ENCODE measurements at regions not wholly inside any gene's neighbourhood (a gene's known extent, or its start where the extent isn't known, plus 50 kb on each side); places are given as distances from the start of the nearest gene placed in this dataset.
"Not testable (repeated sequence)": the region's sequence is repeated elsewhere in the genome, so short reads cannot be mapped to it uniquely, and the experiment has no call there.

DNA sequence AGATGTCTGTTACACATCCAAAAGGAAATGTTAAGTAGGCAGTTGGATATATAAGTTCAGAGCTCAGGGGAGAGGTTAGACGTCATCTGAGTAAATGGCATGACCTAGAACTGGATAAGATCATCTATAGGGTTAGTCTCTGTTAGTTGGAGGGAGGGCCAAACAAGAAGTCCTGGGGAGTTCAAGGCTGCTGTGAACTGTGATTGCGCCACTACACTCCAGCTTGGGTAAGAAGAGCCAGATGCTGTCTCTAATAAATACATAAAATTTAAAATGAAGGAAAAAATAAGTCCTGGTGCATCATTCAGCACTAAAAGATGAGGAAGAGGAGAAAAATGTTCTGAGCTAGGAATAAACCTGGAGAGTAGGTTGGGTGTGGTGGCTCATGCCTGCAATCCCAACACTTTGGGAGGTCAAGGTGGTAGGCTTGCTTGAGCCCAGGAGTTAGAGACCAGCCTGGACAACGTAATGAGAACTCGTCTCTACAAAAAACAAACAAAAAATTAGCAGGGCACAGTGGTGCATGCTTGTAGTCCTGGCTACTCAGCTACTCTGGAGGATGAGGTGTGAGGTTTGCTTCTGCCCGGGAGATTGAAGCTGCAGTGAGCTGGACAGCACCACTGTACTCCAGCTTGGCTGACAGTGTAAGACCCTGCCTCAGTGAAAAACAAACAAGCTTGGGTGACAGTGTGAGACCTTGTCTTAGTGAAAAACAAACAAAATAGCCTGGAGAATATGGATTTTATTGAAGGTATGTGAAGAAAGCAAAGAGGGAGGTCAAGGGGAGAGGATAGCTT lies 123.6 kb downstream of the ACTBL2 start:
- H3K4me3 ChIP-seq (ENCODE audit: low read depth, low read length): no peak overlapping the region
- TF ChIP-seq, protein P1, sequence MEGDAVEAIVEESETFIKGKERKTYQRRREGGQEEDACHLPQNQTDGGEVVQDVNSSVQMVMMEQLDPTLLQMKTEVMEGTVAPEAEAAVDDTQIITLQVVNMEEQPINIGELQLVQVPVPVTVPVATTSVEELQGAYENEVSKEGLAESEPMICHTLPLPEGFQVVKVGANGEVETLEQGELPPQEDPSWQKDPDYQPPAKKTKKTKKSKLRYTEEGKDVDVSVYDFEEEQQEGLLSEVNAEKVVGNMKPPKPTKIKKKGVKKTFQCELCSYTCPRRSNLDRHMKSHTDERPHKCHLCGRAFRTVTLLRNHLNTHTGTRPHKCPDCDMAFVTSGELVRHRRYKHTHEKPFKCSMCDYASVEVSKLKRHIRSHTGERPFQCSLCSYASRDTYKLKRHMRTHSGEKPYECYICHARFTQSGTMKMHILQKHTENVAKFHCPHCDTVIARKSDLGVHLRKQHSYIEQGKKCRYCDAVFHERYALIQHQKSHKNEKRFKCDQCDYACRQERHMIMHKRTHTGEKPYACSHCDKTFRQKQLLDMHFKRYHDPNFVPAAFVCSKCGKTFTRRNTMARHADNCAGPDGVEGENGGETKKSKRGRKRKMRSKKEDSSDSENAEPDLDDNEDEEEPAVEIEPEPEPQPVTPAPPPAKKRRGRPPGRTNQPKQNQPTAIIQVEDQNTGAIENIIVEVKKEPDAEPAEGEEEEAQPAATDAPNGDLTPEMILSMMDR (IDR thresholded peaks at IDR 0.05; ENCODE audit: low read depth, low read length, missing control alignments): no peak
- DNase-seq (ENCODE audit: low read depth): no peak

DNA sequence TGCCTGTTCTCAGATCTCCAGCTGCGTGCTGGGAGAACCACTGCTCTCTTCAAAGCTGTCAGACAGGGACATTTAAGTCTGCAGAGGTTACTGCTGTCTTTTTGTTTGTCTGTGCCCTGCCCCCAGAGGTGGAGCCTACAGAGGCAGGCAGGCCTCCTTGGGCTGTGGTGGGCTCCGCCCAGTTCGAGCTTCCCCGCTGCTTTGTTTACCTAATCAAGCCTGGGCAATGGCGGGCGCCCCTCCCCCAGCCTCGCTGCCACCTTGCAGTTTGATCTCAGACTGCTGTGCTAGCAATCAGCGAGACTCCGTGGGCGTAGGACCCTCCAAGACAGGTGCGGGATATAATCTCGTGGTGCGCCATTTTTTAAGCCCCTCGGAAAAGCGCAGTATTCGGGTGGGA lies 125.8 kb downstream of the ACTBL2 start:
- DNase-seq (ENCODE audit: low read depth); H3K4me3 ChIP-seq (ENCODE audit: low read depth, low read length): not testable (repeated sequence)

DNA sequence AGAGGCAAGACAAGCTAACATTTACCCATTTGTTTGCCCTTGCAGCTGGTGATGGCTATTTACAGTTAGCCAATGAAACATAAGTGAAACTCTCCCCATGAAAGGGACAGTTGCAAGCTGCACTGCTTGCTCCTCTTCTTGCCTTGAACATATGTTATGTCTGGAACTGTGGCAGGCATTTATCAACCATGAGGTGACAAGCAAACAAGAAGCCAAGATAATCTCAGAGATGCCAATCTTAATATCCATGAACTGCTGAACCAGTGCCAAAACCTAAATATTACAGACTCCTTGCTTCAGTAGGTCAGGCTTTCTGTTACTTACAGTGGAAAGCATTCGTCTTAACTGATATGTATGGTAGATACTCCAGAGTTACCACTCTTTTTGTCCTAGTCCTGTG lies 133.4 kb downstream of the ACTBL2 start:
- TF ChIP-seq, protein P1 (IDR thresholded peaks at IDR 0.05; ENCODE audit: low read depth, low read length, missing control alignments): no peak
- H3K4me3 ChIP-seq (ENCODE audit: low read depth, low read length): no peak overlapping the region
- no peak for DNase-seq (ENCODE audit: low read depth)

DNA sequence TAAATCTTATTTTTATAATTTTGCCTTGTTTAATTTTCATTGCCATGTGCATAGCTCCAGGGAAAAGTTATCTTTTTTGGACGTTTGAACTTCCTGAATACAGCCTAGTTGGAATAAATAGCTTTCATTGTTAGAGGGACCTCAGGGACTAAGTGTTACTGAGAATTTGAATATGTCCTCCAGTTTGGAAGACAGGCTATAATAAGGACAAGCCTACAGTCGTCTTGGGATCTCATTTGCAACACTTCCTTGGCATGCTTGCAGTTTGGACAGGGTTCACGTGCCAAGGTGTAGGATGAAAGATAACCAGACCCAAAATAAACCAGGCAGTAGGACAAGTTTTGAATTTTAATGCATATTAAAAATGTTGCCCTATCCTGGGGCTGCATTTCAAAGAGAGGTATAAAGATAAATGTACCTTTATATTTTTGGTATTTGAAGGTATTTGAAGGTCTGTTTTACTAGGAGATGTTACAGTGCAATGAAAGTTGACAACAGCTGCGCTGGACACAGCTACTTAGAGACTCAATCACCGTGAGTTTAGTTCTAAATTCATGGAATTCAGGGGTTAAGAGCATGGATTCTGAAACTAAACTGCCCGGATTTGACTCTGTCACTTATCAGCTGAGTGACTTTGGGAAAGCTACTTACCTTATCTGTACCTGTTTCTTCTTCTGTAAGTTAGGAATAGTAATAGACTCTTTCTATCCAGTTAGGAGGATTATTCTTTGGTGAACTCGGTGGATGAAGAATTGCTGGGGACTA lies 134.1 kb downstream of the ACTBL2 start:
- no peak for DNase-seq (ENCODE audit: low read depth)
- H3K4me3 ChIP-seq (ENCODE audit: low read depth, low read length): no peak overlapping the region
- TF ChIP-seq, protein P1 (IDR thresholded peaks at IDR 0.05; ENCODE audit: low read depth, low read length, missing control alignments): no peak

DNA sequence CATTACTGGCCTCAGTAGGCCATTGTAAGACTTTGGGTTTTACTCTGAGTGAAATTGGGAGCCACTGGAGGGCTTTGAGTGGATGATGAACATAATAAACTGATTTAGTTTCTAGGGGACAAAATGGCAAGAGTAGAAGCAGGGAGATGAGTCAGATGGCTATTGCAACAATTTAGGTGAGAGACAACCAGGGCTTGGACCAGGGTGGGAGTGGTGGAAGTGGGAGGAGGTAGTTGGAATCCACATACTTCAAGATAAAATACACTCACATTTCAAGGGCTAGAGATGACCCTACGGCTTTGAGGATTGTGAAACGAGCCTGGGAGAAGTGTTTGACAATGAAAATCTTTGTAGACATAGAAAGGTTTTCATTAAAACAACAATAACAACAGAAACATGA lies 136.3 kb downstream of the ACTBL2 start:
- no peak for DNase-seq (ENCODE audit: low read depth)
- TF ChIP-seq, protein P1 (IDR thresholded peaks at IDR 0.05; ENCODE audit: low read depth, low read length, missing control alignments): no peak
- H3K4me3 ChIP-seq (ENCODE audit: low read depth, low read length): no peak overlapping the region

DNA sequence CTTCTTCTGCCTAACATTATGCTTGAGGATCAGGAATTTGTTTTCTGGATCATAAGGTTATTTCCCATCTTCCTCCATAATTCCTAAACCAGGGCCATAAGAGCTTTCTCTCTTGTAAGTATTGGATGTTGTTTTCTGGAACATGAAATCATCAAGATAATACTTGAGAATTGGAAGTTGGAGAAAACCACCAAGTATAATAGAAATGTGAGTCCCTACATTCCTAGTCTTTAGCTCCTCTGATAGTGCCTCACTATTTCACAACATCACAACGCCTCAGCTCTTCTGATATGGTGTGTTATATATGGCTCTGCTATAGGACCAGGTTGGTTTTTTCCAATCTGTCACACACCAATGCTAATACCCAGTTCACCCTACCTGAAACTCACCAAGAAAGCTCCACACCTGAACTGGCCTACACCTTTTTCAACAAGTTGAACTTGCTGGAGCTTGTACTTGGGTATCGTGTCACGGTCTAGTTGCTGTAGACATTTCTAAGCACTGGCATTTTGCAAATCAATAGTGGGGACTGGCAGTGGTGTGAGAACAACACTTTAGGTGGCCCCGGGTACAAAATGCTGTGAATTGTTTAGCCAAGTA lies 141.1 kb downstream of the ACTBL2 start:
- DNase-seq (ENCODE audit: low read depth): no peak
- H3K4me3 ChIP-seq (ENCODE audit: low read depth, low read length): no peak overlapping the region
- TF ChIP-seq, protein P1 (IDR thresholded peaks at IDR 0.05; ENCODE audit: low read depth, low read length, missing control alignments): no peak

DNA sequence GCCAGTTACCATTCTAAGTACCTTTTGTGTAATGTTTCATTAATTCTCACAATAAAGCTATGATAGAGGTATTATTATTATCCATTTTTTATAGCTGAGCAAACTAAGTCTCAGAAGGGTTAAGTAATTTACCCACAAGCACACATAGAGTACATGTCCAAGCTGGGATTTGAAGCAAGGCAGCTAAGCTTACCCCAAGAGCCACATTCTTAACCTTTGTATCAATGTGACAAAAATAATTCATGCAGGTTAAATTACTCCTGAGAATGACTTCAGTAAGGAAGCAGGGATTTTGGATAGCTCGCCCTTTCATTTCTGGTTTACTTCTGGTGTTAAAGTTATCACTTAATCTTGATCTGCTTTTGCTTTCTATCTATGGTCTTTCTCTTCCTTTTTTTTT lies 141.9 kb downstream of the ACTBL2 start:
- TF ChIP-seq, protein P1 (IDR thresholded peaks at IDR 0.05; ENCODE audit: low read depth, low read length, missing control alignments): no peak
- DNase-seq (ENCODE audit: low read depth): no peak
- no peak overlapping the region for H3K4me3 ChIP-seq (ENCODE audit: low read depth, low read length)
